HG03469 (cell line): ENCODE measurements at regions not wholly inside any gene's neighbourhood (a gene's known extent, or its start where the extent isn't known, plus 50 kb on each side); places are given as distances from the start of the nearest gene placed in this dataset.

Source experiments
- ATAC-seq: cut with Tn5 transposase; IDR thresholded peaks from one replicate; pipeline ENCODE4 v1.9.1; 2021; ENCODE audit warnings: mild to moderate bottlenecking, moderate library complexity, moderate number of reproducible peaks; ENCODE audit not compliant: unreplicated experiment

DNA sequence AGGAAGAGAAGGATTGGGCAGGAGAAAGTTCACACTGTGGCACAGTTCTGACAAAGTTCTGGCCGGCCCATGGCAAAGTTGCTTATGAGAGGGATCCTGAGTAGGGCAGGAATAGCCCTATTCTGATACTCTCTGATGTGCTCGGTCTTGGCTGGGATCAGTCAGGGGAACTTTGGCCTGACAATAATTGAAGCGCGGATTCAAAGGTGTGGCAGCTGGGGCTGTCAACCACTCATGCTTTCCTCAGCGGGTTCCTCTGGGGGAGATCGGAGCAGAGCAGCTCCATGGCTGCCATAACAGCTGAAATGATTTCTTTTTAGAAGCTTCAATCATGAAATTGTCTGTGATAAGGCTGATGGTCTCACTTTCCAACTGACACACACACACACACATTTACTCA, 714.1 kb downstream of the DHX35 start:
- no peak for ATAC-seq

DNA sequence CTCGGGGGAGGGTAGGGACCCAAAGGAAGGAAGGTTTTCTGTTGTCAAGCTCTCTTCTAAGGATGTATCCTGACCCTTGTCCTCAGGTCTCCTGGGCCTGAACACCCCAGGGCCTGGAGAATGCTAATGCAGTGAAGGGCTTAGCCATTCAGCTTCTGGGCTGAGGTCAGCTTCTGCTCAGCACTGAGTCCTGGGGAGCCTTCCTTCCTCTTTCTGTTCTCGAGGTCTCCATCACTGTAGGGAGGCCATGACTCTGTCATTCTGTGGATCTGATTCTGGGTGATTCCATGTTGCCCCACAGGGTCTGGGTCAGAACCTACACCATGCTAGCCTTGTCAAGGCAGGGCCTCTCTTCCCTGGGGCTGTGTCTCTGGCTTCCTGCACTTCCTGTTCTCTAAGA, 712.7 kb downstream of the DHX35 start:
- ATAC-seq = no peak

DNA sequence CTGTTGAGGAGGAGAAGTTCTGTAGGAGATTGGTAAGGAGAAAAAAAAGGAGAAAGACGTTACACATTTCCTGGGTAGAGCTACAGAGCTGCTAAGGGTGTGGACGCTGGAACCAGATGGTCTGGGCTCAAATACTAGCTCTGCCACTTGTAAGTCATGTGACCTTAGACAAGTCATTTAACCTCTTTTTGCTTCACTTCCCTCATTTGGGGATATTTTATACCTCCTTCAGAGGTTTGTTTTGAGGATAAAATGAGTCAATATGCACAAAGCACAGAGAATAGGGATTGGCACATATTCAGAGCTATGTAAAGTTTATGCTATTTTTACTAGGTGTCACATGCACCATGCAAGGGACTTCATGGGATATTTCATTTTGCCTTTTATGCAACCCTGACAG, 708.8 kb downstream of the DHX35 start:
- no peak for ATAC-seq

DNA sequence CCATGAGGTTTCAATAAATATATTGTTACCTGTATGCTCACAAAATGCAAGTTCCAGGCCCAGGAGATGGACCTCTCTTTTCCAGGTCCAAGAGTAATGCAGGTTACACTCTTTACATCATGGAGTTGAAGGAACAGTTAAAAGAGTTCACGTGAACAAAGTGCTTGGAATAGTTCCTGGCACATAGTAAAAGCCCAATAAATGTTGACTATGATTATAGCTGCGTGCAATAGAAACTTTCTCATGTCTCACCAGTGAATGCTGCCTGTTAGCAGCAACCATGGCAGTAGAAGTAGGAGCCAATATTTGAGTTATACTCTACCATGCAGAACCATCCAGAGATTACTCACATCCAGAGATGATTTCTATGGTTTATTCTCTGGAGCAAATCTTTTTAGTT, 707.5 kb downstream of the DHX35 start:
- no peak for ATAC-seq

DNA sequence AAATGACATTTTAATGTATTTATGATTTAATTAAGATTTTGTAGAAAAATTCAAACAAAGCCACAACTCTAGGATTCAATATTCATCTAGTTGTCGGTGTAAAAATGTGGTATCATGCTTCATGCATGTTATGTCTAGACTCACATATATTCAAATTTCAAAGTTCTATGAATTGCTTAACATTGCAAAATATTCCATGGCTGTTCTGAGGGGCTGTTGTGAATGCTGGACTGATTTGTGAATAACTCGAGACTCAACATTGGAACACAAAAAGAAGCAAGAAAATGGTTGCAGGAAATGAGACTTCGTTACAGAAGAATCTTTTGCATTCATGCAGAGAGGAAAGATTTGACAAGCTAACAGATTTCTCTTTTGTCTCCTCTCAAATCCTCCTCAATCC, 705.9 kb downstream of the DHX35 start:
- no peak for ATAC-seq

DNA sequence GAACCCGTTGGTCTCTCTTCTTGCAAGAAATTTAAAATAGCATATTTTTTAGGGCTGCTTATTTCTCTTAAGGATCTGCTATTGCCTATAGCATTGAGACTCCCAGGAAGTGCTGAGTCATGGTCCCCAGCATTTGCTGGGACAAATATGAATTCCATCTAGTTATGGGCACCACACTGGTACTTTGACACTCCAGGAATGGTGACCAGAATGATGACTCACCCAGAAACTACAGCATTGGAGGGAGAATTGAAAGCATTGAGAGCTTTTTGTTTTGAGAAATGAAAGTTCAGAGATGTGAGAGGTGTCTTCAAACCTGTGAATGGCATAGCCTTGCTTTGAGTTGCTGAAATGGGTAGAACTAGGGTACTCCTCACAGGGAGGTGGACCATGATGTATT, 699.7 kb downstream of the DHX35 start:
- no peak for ATAC-seq

DNA sequence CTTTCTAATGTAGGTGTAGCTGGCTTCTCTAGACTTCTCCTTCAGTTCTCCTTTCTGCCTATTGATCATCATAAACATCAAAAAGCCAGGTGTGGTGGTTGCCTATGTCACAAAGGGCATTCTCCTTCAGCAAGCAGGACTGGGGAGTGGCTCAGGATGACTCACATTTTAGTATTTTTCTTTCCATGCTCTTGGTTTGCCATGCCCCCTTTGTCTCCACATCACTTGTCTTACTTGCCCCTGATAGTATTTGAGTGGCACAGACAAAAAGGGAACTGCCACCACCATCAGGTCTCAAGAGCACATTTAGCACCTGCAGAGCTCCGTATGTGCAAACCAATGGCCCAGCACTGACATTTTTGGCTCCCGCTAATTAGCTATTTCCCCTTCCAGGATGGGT, 698.8 kb downstream of the DHX35 start:
- no peak for ATAC-seq

DNA sequence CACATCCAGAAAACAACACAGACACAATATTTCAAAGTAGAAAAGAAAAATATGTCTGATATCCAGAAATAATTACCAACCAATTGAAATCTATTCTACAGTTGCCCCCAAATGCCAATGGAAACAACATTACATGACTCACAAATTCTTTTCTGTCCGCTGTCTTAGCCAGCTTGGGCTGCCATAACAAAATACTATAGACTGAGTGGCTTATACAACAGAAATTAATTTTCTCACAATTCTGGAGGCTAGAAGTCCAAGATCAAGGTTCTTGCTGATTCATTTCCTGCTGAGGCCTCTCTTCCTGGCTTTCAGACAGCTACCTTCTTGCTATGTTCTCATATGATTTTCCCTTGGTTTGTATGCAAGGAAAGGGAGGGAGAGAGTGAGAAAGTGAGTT, 698.1 kb downstream of the DHX35 start:
- ATAC-seq = no peak

DNA sequence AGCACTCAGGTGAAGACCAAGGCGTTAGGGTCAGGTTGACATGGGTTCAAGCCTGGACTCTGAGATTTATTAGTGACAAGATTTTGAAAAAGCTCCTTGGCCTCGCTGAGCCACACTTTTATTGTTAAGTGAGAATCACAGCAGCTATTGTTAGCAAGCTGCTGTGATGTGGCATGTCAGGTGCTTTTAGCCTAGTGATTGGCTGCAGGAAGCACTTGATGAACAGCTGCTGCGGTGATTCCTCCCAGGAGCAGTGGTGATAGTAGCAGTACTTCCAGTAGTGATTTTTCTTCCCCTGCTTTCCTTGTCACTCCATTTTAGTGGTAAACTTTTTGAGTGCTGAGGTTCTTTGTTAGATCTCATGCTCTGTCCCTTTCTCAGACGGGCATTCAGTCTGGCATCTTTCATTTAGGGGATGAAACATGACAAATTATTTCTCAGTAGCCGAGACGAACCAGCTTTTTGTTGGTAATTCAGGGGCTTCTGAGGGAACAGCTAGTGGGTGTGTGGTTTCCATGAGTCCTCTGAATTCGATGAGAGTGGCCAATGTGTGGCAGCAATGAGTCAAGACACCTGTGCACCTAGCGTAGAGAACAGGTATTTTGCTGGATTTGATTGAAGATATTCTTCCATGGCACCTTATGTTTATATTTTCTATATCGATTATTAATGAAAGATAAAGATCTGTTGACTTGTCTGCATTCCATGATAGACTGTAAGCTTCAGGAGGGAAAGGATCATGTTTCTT, 696.7 kb downstream of the DHX35 start:
- ATAC-seq = no peak

DNA sequence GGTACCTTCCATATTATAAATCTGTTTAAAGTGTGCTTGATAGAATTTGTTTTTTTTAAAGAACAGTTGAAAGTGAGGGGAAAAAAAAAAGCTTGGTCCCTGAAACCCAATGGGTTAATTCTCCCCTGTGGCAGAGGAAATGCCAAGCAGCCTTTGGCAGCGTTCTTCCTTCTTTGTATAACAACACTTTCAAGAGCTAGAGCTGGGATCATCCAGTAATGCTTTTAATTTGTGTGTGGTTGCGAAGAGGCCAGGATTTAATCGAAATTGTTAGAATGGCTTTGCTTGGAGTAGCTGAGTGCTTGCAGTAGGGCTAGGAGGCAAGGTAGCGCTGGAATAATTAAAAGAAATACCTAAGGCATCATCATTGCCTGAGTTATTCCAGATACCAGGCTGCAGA, 692.0 kb downstream of the DHX35 start:
- ATAC-seq = no peak

DNA sequence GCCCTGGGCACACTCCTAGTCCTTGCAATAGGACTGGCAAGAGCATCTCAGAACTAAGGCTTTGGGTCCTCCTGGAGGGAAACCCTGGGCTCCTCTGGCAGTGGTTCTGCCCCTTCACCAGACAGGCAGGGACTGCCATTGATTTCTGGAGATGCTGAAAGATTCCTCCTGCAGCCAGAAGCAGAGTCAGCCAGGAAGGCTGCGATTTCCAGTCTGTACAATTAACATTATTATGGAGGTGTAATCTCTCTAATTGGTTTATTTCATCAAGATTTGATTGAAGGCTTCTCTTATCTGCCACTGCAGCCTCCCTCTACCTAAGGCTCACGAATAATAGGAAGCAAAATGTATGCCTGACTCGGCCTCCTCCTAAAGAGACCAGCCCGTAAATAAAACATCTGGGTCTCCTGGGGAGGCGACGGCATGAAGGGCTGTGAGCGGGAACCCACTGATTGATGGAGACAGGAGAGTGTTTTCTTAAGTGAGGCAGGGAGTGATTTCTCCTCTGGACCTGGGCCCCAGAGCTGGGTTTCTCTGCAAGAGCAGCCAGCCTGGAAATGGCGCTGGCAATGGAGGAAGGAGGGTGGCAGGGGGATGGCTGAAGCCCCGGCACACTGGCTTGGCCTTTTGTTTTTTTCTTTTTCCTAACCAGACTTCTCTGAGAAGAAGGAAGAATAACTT, 689.6 kb downstream of the DHX35 start:
- no peak for ATAC-seq

DNA sequence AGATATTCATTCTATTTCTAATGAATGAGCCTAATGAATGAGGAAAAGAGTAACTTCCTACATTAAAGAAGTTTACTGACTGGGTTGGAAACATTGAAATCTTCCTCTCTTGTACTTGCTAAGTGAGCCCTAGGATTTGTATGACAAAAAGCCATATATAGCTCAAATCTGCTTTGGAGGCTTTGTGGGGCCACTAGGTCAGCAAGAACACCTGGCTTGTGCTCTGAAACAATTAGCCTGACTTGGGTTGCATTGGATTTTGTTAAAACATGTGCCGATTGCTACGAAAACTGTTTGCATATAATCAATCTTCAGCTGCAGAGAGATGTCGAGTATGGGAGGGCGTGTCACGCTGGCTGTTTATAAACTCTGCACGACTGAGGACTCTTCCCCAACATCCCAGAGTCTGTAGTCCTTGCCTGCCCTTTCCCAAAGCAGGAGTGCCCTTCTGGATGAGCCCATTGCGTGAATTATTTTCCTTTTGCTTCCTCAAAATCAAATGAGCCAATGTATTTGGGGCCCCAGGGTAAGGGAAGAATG, 684.8 kb downstream of the DHX35 start:
- no peak for ATAC-seq

DNA sequence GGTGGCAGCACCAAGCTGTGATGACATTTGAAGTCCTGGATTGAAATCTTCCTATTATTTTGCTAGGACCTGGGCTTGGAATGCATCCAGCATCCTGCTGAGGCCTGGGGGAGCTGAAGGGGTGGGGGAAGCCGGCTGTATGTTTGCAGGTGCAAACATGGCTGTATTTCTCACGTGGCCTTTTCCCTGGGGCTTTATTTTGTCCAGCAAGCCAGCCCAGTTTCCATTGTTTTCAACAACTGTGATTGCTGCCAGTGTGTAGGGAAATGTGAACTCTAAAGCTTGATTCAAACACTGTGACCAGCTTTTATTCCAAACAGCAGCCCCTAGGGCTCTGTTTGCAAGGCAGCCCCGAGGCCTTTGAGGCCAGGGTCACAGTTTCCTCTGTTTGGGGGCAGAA, 683.0 kb downstream of the DHX35 start:
- ATAC-seq = no peak

DNA sequence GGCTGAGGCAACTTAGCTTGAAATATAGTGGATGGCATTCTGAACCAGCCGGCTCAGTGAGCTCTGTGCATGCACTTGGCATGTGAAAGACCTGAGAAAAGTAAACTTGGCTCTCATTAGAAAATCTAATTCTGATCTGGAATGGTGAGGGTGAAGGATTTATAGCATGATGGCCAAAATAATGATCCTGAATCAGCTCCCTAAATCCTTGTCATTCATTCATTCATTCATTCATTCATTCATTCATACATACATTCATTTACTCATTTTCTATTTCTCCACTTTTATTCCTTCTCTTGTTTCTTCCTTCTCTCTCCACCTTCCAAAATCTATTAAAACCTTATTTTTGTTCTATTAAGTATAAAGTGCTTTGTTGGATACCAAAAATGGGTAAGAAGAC, 681.1 kb downstream of the DHX35 start:
- no peak for ATAC-seq

DNA sequence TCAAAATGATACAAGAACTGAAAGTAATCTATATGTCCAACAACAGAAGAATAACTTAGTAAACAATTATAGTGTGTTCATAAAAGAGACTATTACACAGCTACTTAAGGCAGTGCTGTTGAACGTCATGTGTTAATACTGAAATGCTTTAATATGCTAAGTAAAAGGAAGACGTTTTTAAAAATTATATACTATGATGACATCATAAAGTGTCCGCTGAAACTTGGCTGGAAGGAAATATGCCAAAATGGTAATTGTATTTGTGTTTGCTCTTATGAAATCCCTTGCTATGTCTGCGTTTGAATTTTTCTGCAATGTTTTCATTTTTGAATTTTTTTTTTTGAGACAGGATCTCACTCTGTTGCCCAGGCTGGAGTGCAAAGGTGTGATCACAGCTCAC, 679.3 kb downstream of the DHX35 start:
- no peak for ATAC-seq

DNA sequence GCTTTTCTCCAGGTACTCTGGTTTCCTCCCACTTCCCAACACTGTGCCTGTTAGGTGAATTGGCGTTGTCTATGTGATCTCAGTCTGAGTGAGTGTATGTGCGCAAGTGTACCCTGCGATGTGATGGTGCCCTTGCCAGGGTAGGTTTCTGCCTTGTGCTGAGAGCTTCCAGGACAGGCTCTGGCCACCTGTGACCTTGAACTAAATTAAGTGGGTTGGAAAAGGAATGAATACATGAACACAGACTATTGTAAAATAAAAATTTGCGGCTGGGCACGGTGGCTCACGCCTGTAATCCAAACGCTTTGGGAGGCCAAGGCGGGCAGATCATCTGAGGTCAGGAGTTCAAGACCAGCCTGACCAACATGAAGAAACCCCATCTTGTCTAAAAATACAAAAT, 678.0 kb downstream of the DHX35 start:
- ATAC-seq = no peak

DNA sequence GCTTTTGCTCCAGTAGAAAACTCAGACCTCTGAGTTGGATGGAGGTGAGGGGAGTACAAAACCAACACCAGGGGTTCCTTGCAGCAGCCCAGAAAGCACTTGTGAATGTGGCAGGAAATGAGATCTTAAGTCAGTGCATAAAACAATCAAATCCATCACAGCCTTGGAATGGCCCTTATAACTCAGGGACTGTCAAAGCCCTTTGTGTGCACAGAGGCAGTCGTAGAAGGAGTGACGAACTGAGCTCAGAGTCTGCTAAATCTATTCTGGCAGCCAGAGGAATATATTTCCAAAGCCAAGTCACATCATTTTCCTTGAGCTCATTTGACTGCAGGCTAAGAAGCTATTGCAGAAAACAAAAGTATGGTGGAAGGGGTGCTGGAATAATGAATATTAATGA, 676.6 kb downstream of the DHX35 start:
- no peak for ATAC-seq

DNA sequence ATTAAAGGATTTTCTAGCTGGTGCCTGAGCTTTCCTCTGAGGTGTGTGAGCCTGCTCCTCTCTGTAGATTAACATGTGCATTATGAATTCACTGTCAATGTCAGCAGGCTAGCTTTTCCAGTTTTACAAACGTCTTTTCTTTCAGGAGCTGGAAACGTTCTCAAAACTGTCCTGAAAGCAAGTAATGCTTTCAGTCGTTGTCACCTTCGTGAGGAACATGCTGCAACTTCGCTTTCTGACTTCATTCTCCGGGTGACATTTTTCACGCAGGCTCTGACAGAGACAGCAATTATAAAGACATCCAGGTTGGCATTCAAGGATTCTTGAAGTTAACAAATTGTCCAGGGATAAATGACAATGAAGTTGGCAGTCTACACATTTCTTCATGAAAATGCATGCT, 671.5 kb downstream of the DHX35 start:
- no peak for ATAC-seq

DNA sequence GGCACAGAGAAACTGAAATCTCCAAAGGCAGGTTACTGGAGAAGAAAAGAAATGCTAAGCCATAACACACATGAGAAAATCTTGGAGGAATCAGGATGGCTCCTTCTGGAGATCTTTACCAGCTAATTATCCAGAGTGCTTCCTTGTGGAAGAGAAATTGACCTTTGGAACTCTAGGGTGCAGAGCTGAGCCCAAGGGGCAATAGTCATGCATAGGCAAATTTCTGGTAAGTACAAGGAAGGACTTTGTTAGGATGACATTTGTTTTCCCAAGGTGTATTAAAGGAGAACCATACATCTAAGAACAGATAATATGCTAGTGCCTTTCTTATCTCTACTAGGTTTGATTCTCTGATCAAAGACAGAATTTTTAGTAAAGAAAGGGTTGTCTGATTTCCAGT, 670.6 kb downstream of the DHX35 start:
- ATAC-seq = no peak

DNA sequence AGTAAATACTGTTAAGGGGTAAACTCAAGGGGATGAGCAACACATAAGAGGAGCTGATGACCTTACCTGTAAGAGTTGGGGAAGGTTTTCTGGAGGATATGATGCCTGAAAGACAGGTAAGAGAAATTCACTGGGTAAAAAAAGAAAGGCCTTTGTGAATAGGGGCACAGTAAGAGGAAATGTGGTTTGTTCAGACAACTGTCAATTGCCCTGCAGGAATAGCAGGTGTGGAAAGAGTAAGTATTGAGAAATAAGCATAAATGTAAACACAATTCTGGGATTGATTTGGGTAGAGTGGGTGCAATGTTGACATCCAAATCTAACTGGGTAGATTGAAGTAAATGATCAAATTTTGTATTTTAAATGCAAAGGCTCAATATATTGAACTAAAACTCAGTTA, 670.0 kb downstream of the DHX35 start:
- ATAC-seq = no peak

DNA sequence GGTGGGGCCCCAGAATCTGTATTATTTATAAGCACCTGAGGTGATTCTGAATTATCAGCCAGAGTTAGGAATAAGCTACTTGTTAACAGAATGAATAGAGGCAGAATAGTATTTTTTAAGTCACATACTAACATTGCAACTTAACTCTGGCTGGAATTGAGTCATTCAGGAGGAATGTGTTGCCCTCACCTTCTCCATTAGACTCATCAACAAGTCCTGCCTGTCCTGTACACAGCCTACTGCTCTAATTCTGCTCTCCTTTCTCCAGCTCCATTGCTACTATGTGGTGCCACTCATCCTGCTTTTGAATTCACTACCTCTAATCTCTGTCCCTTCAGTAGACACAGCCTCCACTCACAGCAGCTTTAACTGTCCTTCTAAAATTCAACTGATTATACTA, 669.4 kb downstream of the DHX35 start:
- ATAC-seq = no peak

DNA sequence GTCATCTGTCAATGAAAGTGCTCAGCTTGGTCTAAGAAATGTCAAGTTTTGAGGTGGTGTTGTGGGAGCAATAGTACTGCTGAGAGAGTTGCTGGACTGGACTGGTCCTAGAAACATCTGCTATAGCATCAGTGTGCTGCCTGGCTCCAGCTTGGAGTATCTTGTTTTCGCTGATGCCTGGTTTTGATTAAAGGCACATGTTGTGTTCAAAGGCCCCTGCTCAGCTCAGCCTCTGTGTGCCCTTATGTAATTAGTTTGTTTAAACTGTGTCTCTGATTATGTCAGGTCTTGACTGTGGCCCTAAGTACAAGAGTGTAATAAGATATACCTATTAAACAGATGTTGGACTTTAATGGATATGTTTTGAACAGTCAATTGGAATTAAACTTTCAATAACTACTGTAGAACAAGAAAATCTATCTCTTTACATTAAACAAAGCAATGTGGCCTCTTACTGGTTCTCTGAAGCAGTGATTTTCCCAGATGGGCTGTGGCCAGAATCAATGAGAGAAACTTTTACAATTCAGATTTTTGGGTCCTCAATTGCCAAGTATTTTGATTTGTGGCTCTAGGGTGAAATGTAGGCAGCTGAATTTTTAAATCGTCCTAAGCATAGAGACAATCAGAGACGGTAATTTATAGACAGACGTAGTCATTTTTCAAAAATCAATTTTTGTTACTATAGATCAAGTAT, 668.2 kb downstream of the DHX35 start:
- ATAC-seq = no peak
